Thyroid gland (tissue), 4 donors: ENCODE measurements at regions not wholly inside any gene's neighbourhood (a gene's known extent, or its start where the extent isn't known, plus 50 kb on each side); places are given as distances from the start of the nearest gene placed in this dataset.
"Not testable (repeated sequence)": the region's sequence is repeated elsewhere in the genome, so short reads cannot be mapped to it uniquely, and the experiment has no call there.

Experiments used
- POLR2A ChIP-seq, 2 donors: fragments of 450-650 bp; IDR thresholded peaks; one replicate each; pipeline ENCODE4 v1.6.1; 2017; ENCODE audit warnings: antibody characterized with exemption in 2 of 2, mild to moderate bottlenecking in 2 of 2, moderate library complexity in 1 of 2
- TF ChIP-seq, protein P1 (sequence below), 6 experiments: fragments of 200-600 bp in 3 of 6; fragments of 450-650 bp in 3 of 6; sonication (generic) in 3 of 6; IDR thresholded peaks; one replicate each; pipeline ENCODE4 v1.5.1; 2016 to 2019; ENCODE audit warnings: antibody characterized with exemption in 6 of 6, mild to moderate bottlenecking in 2 of 6, inconsistent platforms in 1 of 6, moderate library complexity in 1 of 6

DNA sequence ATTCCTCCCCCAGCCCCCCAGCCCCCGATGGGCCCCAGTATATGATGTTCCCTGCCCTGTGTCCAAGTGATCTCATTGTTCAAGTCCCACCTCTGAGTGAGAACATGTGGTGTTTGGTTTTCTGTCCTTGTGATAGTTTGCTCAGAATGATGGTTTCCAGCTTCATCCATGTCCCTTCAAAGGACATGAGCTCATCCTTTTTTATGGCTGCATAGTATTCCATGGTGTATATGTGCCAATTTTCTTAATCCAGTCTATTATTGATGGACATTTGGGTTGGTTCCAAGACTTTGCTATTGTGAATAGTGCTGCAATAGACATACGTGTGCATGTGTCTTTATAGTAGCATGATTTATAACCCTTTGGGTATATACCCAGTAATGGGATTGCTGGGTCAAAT lies 495.3 kb downstream of the OMA1 start:
- not testable (repeated sequence) for TF ChIP-seq POLR2A (IDR thresholded peaks at IDR 0.05)
- TF ChIP-seq, protein P1, sequence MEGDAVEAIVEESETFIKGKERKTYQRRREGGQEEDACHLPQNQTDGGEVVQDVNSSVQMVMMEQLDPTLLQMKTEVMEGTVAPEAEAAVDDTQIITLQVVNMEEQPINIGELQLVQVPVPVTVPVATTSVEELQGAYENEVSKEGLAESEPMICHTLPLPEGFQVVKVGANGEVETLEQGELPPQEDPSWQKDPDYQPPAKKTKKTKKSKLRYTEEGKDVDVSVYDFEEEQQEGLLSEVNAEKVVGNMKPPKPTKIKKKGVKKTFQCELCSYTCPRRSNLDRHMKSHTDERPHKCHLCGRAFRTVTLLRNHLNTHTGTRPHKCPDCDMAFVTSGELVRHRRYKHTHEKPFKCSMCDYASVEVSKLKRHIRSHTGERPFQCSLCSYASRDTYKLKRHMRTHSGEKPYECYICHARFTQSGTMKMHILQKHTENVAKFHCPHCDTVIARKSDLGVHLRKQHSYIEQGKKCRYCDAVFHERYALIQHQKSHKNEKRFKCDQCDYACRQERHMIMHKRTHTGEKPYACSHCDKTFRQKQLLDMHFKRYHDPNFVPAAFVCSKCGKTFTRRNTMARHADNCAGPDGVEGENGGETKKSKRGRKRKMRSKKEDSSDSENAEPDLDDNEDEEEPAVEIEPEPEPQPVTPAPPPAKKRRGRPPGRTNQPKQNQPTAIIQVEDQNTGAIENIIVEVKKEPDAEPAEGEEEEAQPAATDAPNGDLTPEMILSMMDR (IDR thresholded peaks at IDR 0.05) = not testable (repeated sequence)
